Esophagus mucosa (tissue), 1 donor: ENCODE measurements at regions not wholly inside any gene's neighbourhood (a gene's known extent, or its start where the extent isn't known, plus 50 kb on each side); places are given as distances from the start of the nearest gene placed in this dataset.

Experiments
- ATAC-seq: fragments of 200-7000 bp; cut with Tn5 transposase; one replicate; pipeline ENCODE4 v1.9.1; 2020
- donor health status: DM: yes; HTN: yes; CAD: no.

GRCh38 chr21:38983560-38983959 is 177.8 kb downstream of the ETS2 start:
- no peak for ATAC-seq

GRCh38 chr21:38982804-38983203 is 177.1 kb downstream of the ETS2 start:
- no peak for ATAC-seq

- ATAC-seq = no peak
These were observed 176.4 kb downstream of the ETS2 start for GRCh38 chr21:38982096-38982495.

GRCh38 chr21:38980416-38981313 is 174.9 kb downstream of the ETS2 start:
- ATAC-seq = no peak

- ATAC-seq = peak; percentile 51
These were observed 173.8 kb downstream of the ETS2 start for GRCh38 chr21:38979271-38980121.

GRCh38 chr21:38976900-38977299 is 171.2 kb downstream of the ETS2 start:
- ATAC-seq = no peak

GRCh38 chr21:38973552-38973951 is 167.8 kb downstream of the ETS2 start:
- no peak for ATAC-seq

GRCh38 chr21:38972078-38972477 is 166.3 kb downstream of the ETS2 start:
- ATAC-seq = no peak

- ATAC-seq = no peak
These were observed 165.0 kb downstream of the ETS2 start for GRCh38 chr21:38970765-38971164.

GRCh38 chr21:38968887-38969543 is 163.3 kb downstream of the ETS2 start:
- ATAC-seq = no peak

GRCh38 chr21:38965910-38966504 is 160.3 kb downstream of the ETS2 start:
- peak; percentile 30 for ATAC-seq

- no peak for ATAC-seq
These were observed 159.5 kb downstream of the ETS2 start for GRCh38 chr21:38965241-38965640.

GRCh38 chr21:38963006-38963405 is 157.3 kb downstream of the ETS2 start:
- no peak for ATAC-seq

- ATAC-seq = no peak
These were observed 154.5 kb downstream of the ETS2 start for GRCh38 chr21:38960251-38960650.

- no peak for ATAC-seq
These were observed 153.9 kb downstream of the ETS2 start for GRCh38 chr21:38959692-38960061.

- ATAC-seq = peak; percentile 6
These were observed 153.4 kb downstream of the ETS2 start for GRCh38 chr21:38958940-38959691.

GRCh38 chr21:38958323-38958705 is 152.6 kb downstream of the ETS2 start:
- ATAC-seq = no peak

GRCh38 chr21:38957575-38958322 is 152.0 kb downstream of the ETS2 start:
- ATAC-seq = no peak

- no peak for ATAC-seq
These were observed 151.3 kb downstream of the ETS2 start for GRCh38 chr21:38956856-38957571.

GRCh38 chr21:38956521-38956855 is 150.8 kb downstream of the ETS2 start:
- ATAC-seq = no peak

GRCh38 chr21:38956007-38956406 is 150.3 kb downstream of the ETS2 start:
- ATAC-seq = no peak
